HEK293 (cell line): ENCODE measurements at regions not wholly inside any gene's neighbourhood (a gene's known extent, or its start where the extent isn't known, plus 50 kb on each side); places are given as distances from the start of the nearest gene placed in this dataset.

Experiments used
- ZNF202 ChIP-seq: fragments of 450-650 bp; formaldehyde crosslinking; IDR thresholded peaks from 2 replicates; pipeline ENCODE4 v1.5.1; 2016; ENCODE audit warnings: missing biosample characterization, missing genetic modification characterization, borderline replicate concordance
- TF ChIP-seq, protein P1 (sequence below): fragments of 450-650 bp; formaldehyde crosslinking; IDR thresholded peaks from 2 replicates; pipeline ENCODE4 v1.5.1; 2016; ENCODE audit warnings: missing biosample characterization, missing genetic modification characterization
- TF ChIP-seq, protein P2 (sequence below): fragments of 450-650 bp; formaldehyde crosslinking; IDR thresholded peaks from 2 replicates; pipeline ENCODE4 v1.5.1; 2016; ENCODE audit warnings: missing biosample characterization, missing genetic modification characterization

DNA sequence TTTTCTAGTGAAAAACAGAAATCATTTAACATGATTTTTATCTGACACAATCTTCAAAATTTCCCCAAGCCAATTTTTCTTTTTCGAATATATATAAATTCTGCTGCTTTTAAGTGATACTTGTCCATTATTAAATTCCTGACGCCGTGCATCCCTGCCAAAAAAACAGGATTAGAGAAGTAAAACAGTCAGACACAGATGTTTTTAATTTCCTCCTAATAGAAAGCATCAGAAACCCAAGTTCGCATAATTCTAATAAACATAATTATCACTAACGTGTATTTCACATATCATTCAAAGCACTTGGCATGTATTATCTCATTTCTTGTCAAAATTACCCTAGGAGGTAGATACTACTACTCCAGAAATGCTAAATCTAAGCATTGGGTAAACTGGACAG lies 179.5 kb downstream of the ZFP64 start:
- TF ChIP-seq, protein P1, sequence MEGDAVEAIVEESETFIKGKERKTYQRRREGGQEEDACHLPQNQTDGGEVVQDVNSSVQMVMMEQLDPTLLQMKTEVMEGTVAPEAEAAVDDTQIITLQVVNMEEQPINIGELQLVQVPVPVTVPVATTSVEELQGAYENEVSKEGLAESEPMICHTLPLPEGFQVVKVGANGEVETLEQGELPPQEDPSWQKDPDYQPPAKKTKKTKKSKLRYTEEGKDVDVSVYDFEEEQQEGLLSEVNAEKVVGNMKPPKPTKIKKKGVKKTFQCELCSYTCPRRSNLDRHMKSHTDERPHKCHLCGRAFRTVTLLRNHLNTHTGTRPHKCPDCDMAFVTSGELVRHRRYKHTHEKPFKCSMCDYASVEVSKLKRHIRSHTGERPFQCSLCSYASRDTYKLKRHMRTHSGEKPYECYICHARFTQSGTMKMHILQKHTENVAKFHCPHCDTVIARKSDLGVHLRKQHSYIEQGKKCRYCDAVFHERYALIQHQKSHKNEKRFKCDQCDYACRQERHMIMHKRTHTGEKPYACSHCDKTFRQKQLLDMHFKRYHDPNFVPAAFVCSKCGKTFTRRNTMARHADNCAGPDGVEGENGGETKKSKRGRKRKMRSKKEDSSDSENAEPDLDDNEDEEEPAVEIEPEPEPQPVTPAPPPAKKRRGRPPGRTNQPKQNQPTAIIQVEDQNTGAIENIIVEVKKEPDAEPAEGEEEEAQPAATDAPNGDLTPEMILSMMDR (tag by site-specific recombination) = no peak
- no peak for TF ChIP-seq ZNF202 (tag by site-specific recombination)
- TF ChIP-seq, protein P2, sequence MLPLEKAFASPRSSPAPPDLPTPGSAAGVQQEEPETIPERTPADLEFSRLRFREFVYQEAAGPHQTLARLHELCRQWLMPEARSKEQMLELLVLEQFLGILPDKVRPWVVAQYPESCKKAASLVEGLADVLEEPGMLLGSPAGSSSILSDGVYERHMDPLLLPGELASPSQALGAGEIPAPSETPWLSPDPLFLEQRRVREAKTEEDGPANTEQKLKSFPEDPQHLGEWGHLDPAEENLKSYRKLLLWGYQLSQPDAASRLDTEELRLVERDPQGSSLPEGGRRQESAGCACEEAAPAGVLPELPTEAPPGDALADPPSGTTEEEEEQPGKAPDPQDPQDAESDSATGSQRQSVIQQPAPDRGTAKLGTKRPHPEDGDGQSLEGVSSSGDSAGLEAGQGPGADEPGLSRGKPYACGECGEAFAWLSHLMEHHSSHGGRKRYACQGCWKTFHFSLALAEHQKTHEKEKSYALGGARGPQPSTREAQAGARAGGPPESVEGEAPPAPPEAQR = no peak
